PC-3 (cell line): ENCODE measurements at regions not wholly inside any gene's neighbourhood (a gene's known extent, or its start where the extent isn't known, plus 50 kb on each side); places are given as distances from the start of the nearest gene placed in this dataset.

ENCODE experiments used
- EZH2 ChIP-seq: fragments of 300-600 bp; sonication (generic); IDR thresholded peaks from one replicate; pipeline ENCODE4 v1.6.1; 2017; ENCODE audit warnings: antibody characterized with exemption, mild to moderate bottlenecking, low read length; ENCODE audit not compliant: unreplicated experiment
- EZH2phosphoT487 ChIP-seq: fragments of 300-600 bp; sonication (generic); IDR thresholded peaks from 2 replicates; pipeline ENCODE4 v1.6.1; 2018; ENCODE audit warnings: mild to moderate bottlenecking, antibody characterized with exemption, low read length, borderline replicate concordance
- TF ChIP-seq, protein P1 (sequence below): fragments of 300-600 bp; sonication (generic); conservative IDR thresholded peaks from 2 replicates; pipeline ENCODE4 v1.5.1; 2017; ENCODE audit warnings: antibody characterized with exemption, low read depth, mild to moderate bottlenecking, low read length

DNA sequence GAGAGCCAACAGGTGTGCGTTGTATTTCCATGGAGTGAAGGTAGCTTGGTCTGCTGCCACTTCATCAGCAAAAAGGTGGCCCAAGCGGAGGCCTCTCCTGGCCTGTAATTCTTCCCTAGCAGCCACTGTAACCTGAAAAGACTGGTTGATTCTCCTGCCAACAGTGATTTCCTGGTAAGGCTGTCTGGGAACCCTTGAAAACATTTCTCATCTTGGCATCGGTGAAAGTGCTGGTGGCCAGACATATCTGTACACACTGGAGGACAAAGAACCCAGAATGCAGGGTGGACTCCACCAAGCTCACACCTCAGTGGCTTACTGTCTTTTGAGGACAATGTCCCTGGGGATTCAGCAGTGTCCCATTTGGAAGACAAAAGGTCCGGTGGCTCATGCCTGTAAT is 128.0 kb downstream of the TRIM29 start:
- TF ChIP-seq, protein P1, sequence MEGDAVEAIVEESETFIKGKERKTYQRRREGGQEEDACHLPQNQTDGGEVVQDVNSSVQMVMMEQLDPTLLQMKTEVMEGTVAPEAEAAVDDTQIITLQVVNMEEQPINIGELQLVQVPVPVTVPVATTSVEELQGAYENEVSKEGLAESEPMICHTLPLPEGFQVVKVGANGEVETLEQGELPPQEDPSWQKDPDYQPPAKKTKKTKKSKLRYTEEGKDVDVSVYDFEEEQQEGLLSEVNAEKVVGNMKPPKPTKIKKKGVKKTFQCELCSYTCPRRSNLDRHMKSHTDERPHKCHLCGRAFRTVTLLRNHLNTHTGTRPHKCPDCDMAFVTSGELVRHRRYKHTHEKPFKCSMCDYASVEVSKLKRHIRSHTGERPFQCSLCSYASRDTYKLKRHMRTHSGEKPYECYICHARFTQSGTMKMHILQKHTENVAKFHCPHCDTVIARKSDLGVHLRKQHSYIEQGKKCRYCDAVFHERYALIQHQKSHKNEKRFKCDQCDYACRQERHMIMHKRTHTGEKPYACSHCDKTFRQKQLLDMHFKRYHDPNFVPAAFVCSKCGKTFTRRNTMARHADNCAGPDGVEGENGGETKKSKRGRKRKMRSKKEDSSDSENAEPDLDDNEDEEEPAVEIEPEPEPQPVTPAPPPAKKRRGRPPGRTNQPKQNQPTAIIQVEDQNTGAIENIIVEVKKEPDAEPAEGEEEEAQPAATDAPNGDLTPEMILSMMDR, result no peak
- no peak for TF ChIP-seq EZH2phosphoT487
- TF ChIP-seq EZH2, result no peak
